HG02852 (cell line): ENCODE measurements at regions not wholly inside any gene's neighbourhood (a gene's known extent, or its start where the extent isn't known, plus 50 kb on each side); places are given as distances from the start of the nearest gene placed in this dataset.

Source experiments
- ATAC-seq: cut with Tn5 transposase; IDR thresholded peaks from one replicate; pipeline ENCODE4 v1.9.1; 2021; ENCODE audit warnings: mild to moderate bottlenecking, moderate library complexity; ENCODE audit not compliant: unreplicated experiment

GRCh38 chr5:174189654-174190541 lies 144.4 kb downstream of the NSG2 start:
- ATAC-seq, result no peak

- ATAC-seq, result no peak
These were observed 145.6 kb downstream of the NSG2 start for GRCh38 chr5:174191076-174191475.

GRCh38 chr5:174191850-174192655 lies 146.5 kb downstream of the NSG2 start:
- ATAC-seq, result no peak

- ATAC-seq, result no peak
These were observed 147.4 kb downstream of the NSG2 start for GRCh38 chr5:174192901-174193300.

- ATAC-seq, result no peak
These were observed 150.0 kb downstream of the NSG2 start for GRCh38 chr5:174195517-174195916.

- no peak for ATAC-seq
These were observed 152.4 kb downstream of the NSG2 start for GRCh38 chr5:174197929-174198328.

GRCh38 chr5:174198541-174198940 lies 153.0 kb downstream of the NSG2 start:
- ATAC-seq, result no peak

GRCh38 chr5:174202996-174203395 lies 157.5 kb downstream of the NSG2 start:
- no peak for ATAC-seq

- no peak for ATAC-seq
These were observed 159.2 kb downstream of the NSG2 start for GRCh38 chr5:174204535-174205313.

GRCh38 chr5:174205939-174206338 lies 160.4 kb downstream of the NSG2 start:
- no peak for ATAC-seq

GRCh38 chr5:174210596-174211276 lies 165.2 kb downstream of the NSG2 start:
- no peak for ATAC-seq

- no peak for ATAC-seq
These were observed 165.7 kb downstream of the NSG2 start for GRCh38 chr5:174211277-174211626.

GRCh38 chr5:174217527-174217926 lies 172.0 kb downstream of the NSG2 start:
- ATAC-seq, result no peak

GRCh38 chr5:174218162-174218561 lies 172.7 kb downstream of the NSG2 start:
- no peak for ATAC-seq

GRCh38 chr5:174220417-174220816 lies 174.9 kb downstream of the NSG2 start:
- no peak for ATAC-seq

- no peak for ATAC-seq
These were observed 175.9 kb downstream of the NSG2 start for GRCh38 chr5:174221436-174221835.

GRCh38 chr5:174221946-174222345 lies 176.4 kb downstream of the NSG2 start:
- no peak for ATAC-seq

GRCh38 chr5:174222891-174223290 lies 177.4 kb downstream of the NSG2 start:
- ATAC-seq, result no peak

GRCh38 chr5:174223355-174223754 lies 177.8 kb downstream of the NSG2 start:
- no peak for ATAC-seq

- no peak for ATAC-seq
These were observed 183.6 kb downstream of the NSG2 start for GRCh38 chr5:174229068-174229467.
